Esophagus muscularis mucosa (tissue), 4 donors: ENCODE measurements at regions not wholly inside any gene's neighbourhood (a gene's known extent, or its start where the extent isn't known, plus 50 kb on each side); places are given as distances from the start of the nearest gene placed in this dataset.

Experiments
- CTCF ChIP-seq, 3 experiments: fragments of 200-600 bp in 2 of 3; fragments of 450-650 bp in 1 of 3; sonication (generic) in 2 of 3; IDR thresholded peaks; one replicate each; pipeline ENCODE4 v1.5.1; 2017 to 2019; ENCODE audit warnings: antibody characterized with exemption in 3 of 3, mild to moderate bottlenecking in 2 of 3, moderate library complexity in 1 of 3
- EP300 ChIP-seq: sonication (generic); formaldehyde crosslinking; IDR thresholded peaks from one replicate; pipeline ENCODE4 v1.6.1; 2017; ENCODE audit warnings: antibody characterized with exemption
- POLR2A ChIP-seq: fragments of 450-650 bp; IDR thresholded peaks from one replicate; pipeline ENCODE4 v1.6.1; 2017; ENCODE audit warnings: antibody characterized with exemption, moderate library complexity, mild to moderate bottlenecking, low read depth
- POLR2AphosphoS5 ChIP-seq, 2 donors: sonication (generic); formaldehyde crosslinking; IDR thresholded peaks; one replicate each; pipeline ENCODE4 v1.6.1; 2017; ENCODE audit warnings: antibody characterized with exemption in 2 of 2

GRCh38 chr17:79258041-79258440 lies 183.4 kb downstream of the ENGASE start:
- TF ChIP-seq CTCF (IDR thresholded peaks at IDR 0.05): no peak
- TF ChIP-seq POLR2A: no peak
- TF ChIP-seq EP300: no peak
- TF ChIP-seq POLR2AphosphoS5 (IDR thresholded peaks at IDR 0.05): no peak
